Thoracic aorta (tissue), 2 donors: ENCODE measurements at regions not wholly inside any gene's neighbourhood (a gene's known extent, or its start where the extent isn't known, plus 50 kb on each side); places are given as distances from the start of the nearest gene placed in this dataset.
A peak's percentile ranks its signal among the peaks of the same experiment; 100 is the strongest.

Experiments used
- ATAC-seq: fragments of 150-250 bp; one replicate; pipeline ENCODE4 v1.8.0; 2017; ENCODE audit warnings: low read depth; ENCODE audit not compliant: insufficient number of reproducible peaks, low FRiP score
- DNase-seq: peaks from one replicate; pipeline ENCODE4 v3.0.0-alpha.2; 2020; ENCODE audit warnings: low spot score
- H3K27ac ChIP-seq, 2 donors: fragments of 200-600 bp; sonication (generic); 1 replicate in 1 of 2; 2 replicates in 1 of 2; pipeline ENCODE4 v1.5.1; 2016; ENCODE audit warnings: mild to moderate bottlenecking in 2 of 2, moderate library complexity in 2 of 2
- H3K27me3 ChIP-seq: fragments of 200-600 bp; sonication (generic); replicated peaks from 2 replicates; pipeline ENCODE4 v1.6.0; 2016; ENCODE audit warnings: mild to moderate bottlenecking; ENCODE audit not compliant: insufficient read depth
- H3K36me3 ChIP-seq: fragments of 200-600 bp; sonication (generic); one replicate; pipeline ENCODE4 v1.5.1; 2016
- H3K4me1 ChIP-seq, 2 donors: fragments of 200-600 bp; sonication (generic); 1 replicate in 1 of 2; 2 replicates in 1 of 2; pipeline versions ENCODE4 v1.5.1 to v1.6.0; 2016; ENCODE audit warnings: low read depth in 2 of 2, mild to moderate bottlenecking in 1 of 2; ENCODE audit not compliant: control insufficient read depth in 1 of 2
- H3K4me3 ChIP-seq: fragments of 200-600 bp; sonication (generic); 2 replicates; pipeline ENCODE4 v1.5.1; 2016; ENCODE audit warnings: mild to moderate bottlenecking
- H3K9me3 ChIP-seq: fragments of 200-600 bp; sonication (generic); 2 replicates; pipeline ENCODE4 v1.5.1; 2016
- TF ChIP-seq, protein P1 (sequence below): fragments of 200-600 bp; sonication (generic); IDR thresholded peaks from one replicate; pipeline ENCODE4 v1.5.1; 2019; ENCODE audit warnings: antibody characterized with exemption

DNA sequence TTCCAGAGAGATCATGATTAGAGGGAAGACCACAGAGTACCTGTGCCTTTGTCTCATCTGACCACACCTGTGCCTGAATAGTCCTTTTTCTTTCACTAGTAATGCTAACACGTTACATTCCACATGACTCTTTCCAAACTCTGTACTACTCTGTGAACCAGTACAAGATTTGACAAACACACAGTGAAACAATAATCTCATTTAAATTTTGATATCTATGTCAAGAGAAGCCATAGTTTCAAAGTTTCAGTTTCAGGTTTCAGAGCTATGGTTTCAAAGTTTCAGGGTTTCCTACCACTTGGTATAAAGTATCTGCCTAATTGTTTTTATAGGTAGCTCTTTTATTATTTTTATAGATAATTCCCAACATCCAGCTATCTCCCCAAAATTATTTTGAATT, 62.0 kb upstream of the PHACTR2 start:
- H3K27me3 ChIP-seq = no peaks in the 10 kb centered on the region
- H3K4me1 ChIP-seq = peaks cover 14 to 22% of the 10 kb centered on the region in 2 donors
- no peaks in the 10 kb centered on the region for H3K9me3 ChIP-seq
- H3K27ac ChIP-seq = no peak overlapping the region
- no peak for ATAC-seq
- H3K4me3 ChIP-seq = no peak overlapping the region
- TF ChIP-seq, protein P1, sequence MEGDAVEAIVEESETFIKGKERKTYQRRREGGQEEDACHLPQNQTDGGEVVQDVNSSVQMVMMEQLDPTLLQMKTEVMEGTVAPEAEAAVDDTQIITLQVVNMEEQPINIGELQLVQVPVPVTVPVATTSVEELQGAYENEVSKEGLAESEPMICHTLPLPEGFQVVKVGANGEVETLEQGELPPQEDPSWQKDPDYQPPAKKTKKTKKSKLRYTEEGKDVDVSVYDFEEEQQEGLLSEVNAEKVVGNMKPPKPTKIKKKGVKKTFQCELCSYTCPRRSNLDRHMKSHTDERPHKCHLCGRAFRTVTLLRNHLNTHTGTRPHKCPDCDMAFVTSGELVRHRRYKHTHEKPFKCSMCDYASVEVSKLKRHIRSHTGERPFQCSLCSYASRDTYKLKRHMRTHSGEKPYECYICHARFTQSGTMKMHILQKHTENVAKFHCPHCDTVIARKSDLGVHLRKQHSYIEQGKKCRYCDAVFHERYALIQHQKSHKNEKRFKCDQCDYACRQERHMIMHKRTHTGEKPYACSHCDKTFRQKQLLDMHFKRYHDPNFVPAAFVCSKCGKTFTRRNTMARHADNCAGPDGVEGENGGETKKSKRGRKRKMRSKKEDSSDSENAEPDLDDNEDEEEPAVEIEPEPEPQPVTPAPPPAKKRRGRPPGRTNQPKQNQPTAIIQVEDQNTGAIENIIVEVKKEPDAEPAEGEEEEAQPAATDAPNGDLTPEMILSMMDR = no peak
- DNase-seq = no peak
- no peaks in the 10 kb centered on the region for H3K36me3 ChIP-seq

DNA sequence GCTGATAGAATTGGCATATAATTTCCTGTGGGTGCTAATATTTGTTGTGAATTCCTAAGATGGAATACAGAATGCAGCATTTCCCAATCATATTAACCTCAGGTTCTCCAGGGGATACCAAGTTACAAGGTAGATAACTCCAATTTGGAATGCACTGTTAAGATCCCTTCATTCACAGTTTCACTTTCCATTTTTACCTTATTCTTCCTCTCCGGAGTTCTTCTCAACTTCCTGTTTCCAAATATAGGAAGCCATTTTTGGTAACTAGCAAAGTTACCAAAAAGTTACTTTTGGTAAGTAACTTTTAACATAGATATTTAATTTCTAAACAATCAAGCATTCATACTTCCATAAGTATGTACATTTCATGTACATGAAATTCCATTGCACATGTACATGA, 63.5 kb upstream of the PHACTR2 start:
- TF ChIP-seq, protein P1 = no peak
- Histone ChIP-seq H3K4me1 (peaks cover 11 to 18% of the 10 kb centered on the region in 2 donors), H3K27me3 (no peaks in the 10 kb centered on the region), H3K9me3 (no peaks in the 10 kb centered on the region), H3K27ac (peak overlapping the region in 1 of 2 donors; percentile 10), H3K36me3 (no peaks in the 10 kb centered on the region), H3K4me3 (peak overlapping the region; percentile 65)
- ATAC-seq (no peak), DNase-seq (no peak)

DNA sequence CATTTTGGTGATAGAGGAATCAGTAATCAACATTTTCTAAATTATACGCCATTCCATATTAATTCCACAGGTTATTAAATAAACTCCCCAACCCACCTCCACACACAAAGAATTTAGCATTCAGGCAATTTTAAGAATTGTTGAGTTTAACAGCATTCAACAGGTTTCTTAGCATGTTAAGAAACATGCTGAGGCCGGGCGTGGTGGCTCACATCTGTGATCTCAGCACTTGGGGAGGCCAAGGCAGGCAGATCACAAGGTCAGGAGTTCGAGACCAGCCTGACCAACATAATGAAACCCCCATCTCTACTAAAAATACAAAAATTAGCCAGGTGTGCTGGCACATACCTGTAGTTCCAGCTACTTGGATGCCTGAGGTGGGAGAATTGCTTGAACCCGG, 64.0 kb upstream of the PHACTR2 start:
- DNase-seq (no peak), ATAC-seq (no peak)
- Histone ChIP-seq H3K4me3 (peak overlapping the region; percentile 65), H3K4me1 (peaks cover 11 to 22% of the 10 kb centered on the region in 2 donors), H3K27me3 (no peaks in the 10 kb centered on the region), H3K27ac (peak overlapping the region in 1 of 2 donors; percentile 10), H3K9me3 (no peaks in the 10 kb centered on the region), H3K36me3 (no peaks in the 10 kb centered on the region)
- TF ChIP-seq, protein P1 = no peak

DNA sequence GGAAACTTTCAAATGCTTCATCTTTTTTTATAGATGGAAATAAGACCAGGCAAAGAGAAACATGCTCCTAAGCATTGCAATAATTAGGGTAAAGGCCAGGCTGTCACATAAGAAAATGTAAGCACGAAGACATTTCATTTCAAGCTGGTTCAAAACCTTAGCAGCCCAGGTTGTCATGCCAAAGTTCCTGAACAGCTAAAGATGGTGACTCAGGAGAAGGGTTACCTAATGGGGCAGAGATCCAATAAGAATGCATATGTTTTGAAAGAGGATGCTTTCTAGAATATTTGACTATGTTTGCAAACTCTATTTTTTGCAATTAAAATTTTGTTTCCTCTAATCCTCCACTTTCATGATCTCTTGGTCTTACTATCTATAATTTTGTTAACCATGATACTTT, 65.6 kb upstream of the PHACTR2 start:
- no peak overlapping the region for H3K27ac ChIP-seq
- ATAC-seq (no peak), DNase-seq (no peak)
- TF ChIP-seq, protein P1 = no peak
- H3K4me3 ChIP-seq = no peak overlapping the region
- no peaks in the 10 kb centered on the region for H3K36me3 ChIP-seq
- H3K9me3 ChIP-seq = no peaks in the 10 kb centered on the region
- peaks cover 21 to 35% of the 10 kb centered on the region in 2 donors for H3K4me1 ChIP-seq
- no peaks in the 10 kb centered on the region for H3K27me3 ChIP-seq

DNA sequence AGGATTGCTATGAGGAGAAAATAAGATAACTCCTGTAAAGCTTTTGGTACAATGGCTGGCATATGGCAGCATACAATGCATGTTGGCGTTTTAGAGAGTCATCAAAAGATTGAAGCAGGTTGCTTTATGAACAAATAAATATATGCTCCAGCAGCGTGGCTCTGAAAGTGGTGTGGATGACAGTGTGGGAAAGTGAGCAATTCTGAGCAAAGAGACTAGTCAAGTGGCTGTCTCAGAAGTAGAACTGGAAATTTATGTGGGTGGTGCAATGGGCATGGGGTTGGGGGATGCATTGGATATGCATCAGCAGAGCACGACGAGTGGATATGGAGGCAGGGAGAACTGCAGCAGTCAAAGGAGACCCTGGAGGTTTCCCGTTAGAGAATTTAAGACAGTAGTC, 66.2 kb upstream of the PHACTR2 start:
- H3K36me3 ChIP-seq = no peaks in the 10 kb centered on the region
- TF ChIP-seq, protein P1 = no peak
- H3K27ac ChIP-seq = no peak overlapping the region
- no peak overlapping the region for H3K4me3 ChIP-seq
- DNase-seq = no peak
- H3K27me3 ChIP-seq = no peaks in the 10 kb centered on the region
- peaks cover 22 to 41% of the 10 kb centered on the region in 2 donors for H3K4me1 ChIP-seq
- ATAC-seq = no peak
- no peaks in the 10 kb centered on the region for H3K9me3 ChIP-seq
